ENCODE measurements at regions not wholly inside any gene's neighbourhood (a gene's known extent, or its start where the extent isn't known, plus 50 kb on each side); places are given as distances from the start of the nearest gene placed in this dataset.

DNA sequence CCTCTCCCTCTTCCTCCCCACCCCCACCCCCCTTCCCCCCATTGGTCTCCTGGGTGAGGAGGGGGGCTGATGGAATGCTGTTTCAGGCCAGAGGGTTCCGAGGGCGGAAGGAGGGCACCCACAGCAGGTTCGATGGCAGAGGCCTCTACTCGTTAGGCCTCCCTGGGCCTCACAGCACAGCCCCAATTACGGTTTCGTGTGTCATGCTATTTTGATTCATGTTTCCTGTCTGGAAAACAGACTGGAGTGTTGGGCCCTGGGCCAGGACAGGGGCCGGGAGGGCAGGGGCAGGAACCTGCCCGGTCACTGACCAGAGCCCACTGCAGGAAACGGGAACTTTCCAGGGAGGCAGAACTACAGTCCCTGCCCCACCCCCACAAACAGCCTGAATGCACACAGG is 138.2 kb downstream of the C16orf95 start:
- FAIRE-seq (no peak), DNase-seq (ENCODE audit: low read depth, low spot score) (no peak), ATAC-seq (no peak)
- no peak overlapping the region for H2AFZ ChIP-seq (ENCODE audit: control insufficient read depth, low read depth, low read length)
- SMC1A ChIA-PET (ENCODE audit: uncharacterized antibody, unreplicated experiment): no interaction called here
- H4K20me1 ChIP-seq (ENCODE audit: control insufficient read depth, insufficient read depth): no peaks in the 10 kb centered on the region
- POLR2A ChIA-PET: no interaction called here
- in situ Hi-C loops (cut with MboI): no loop called here
- no peak overlapping the region for H3K9ac ChIP-seq (ENCODE audit: control insufficient read depth, insufficient read depth, low read length)
- CTCF ChIA-PET: no interaction called here
- RAD21 ChIA-PET (ENCODE audit: unreplicated experiment): no interaction called here
- H3K4me1 ChIP-seq (ENCODE audit: control insufficient read depth, insufficient read depth, low read length): no peaks in the 10 kb centered on the region
- intact Hi-C loops (cut with micrococcal nuclease; ENCODE audit: unreplicated experiment): no loop called here
- no peaks in the 10 kb centered on the region for H3K9me3 ChIP-seq (replicated peaks; ENCODE audit: control insufficient read depth, insufficient read depth, low read length)
- H3K36me3 ChIP-seq (ENCODE audit: control insufficient read depth in 2 of 2, insufficient read depth in 2 of 2, low read length in 1 of 2): no peaks in the 10 kb centered on the region
- no peak overlapping the region for H3K4me3 ChIP-seq
- H3K79me2 ChIP-seq (ENCODE audit: control insufficient read depth, insufficient read depth, low read length): no peaks in the 10 kb centered on the region
- no peak for TF ChIP-seq POLR2AphosphoS5 (IDR thresholded peaks at IDR 0.05; ENCODE audit: low read length)
- TF ChIP-seq, protein P1, sequence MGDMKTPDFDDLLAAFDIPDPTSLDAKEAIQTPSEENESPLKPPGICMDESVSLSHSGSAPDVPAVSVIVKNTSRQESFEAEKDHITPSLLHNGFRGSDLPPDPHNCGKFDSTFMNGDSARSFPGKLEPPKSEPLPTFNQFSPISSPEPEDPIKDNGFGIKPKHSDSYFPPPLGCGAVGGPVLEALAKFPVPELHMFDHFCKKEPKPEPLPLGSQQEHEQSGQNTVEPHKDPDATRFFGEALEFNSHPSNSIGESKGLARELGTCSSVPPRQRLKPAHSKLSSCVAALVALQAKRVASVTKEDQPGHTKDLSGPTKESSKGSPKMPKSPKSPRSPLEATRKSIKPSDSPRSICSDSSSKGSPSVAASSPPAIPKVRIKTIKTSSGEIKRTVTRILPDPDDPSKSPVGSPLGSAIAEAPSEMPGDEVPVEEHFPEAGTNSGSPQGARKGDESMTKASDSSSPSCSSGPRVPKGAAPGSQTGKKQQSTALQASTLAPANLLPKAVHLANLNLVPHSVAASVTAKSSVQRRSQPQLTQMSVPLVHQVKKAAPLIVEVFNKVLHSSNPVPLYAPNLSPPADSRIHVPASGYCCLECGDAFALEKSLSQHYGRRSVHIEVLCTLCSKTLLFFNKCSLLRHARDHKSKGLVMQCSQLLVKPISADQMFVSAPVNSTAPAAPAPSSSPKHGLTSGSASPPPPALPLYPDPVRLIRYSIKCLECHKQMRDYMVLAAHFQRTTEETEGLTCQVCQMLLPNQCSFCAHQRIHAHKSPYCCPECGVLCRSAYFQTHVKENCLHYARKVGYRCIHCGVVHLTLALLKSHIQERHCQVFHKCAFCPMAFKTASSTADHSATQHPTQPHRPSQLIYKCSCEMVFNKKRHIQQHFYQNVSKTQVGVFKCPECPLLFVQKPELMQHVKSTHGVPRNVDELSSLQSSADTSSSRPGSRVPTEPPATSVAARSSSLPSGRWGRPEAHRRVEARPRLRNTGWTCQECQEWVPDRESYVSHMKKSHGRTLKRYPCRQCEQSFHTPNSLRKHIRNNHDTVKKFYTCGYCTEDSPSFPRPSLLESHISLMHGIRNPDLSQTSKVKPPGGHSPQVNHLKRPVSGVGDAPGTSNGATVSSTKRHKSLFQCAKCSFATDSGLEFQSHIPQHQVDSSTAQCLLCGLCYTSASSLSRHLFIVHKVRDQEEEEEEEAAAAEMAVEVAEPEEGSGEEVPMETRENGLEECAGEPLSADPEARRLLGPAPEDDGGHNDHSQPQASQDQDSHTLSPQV (IDR thresholded peaks at IDR 0.05): no peak
- TF ChIP-seq PAX5 (IDR thresholded peaks at IDR 0.05; ENCODE audit: borderline replicate concordance, low read depth, low read length): no peak
- TF ChIP-seq NFIC (IDR thresholded peaks at IDR 0.05; ENCODE audit: low read depth, low read length): no peak
- no peak for TF ChIP-seq MTA3 (IDR thresholded peaks at IDR 0.05; ENCODE audit: borderline replicate concordance, low read length)
- no peak for TF ChIP-seq CREM (IDR thresholded peaks at IDR 0.05; ENCODE audit: low read depth)
- no peak for TF ChIP-seq LARP7 (IDR thresholded peaks at IDR 0.05)
- no peak for TF ChIP-seq RB1 (IDR thresholded peaks at IDR 0.05; ENCODE audit: borderline replicate concordance)
- no peak for TF ChIP-seq SREBF1 (IDR thresholded peaks at IDR 0.05; ENCODE audit: low read length)
- no peak for TF ChIP-seq BHLHE40 (IDR thresholded peaks at IDR 0.05; ENCODE audit: borderline replicate concordance in 1 of 2, low read depth in 2 of 2, low read length in 1 of 2)
- no peak for TF ChIP-seq MXI1 (IDR thresholded peaks at IDR 0.05; ENCODE audit: low read depth, low read length)
- no peak for TF ChIP-seq MTA2 (IDR thresholded peaks at IDR 0.05; ENCODE audit: low read depth)
- no peak for TF ChIP-seq FOXK2 (IDR thresholded peaks at IDR 0.05)
- TF ChIP-seq ASH2L (IDR thresholded peaks at IDR 0.05; ENCODE audit: borderline replicate concordance, low read depth): no peak
- no peak for TF ChIP-seq CHD1 (IDR thresholded peaks at IDR 0.05; ENCODE audit: low read depth, low read length)
- H3K4me2 ChIP-seq (ENCODE audit: control insufficient read depth, insufficient read depth): no peak overlapping the region
- H3K27me3 ChIP-seq (replicated peaks in 1 of 2; ENCODE audit: control insufficient read depth in 2 of 2, insufficient read depth in 2 of 2, low read length in 1 of 2): no peaks in the 10 kb centered on the region
- WGBS (ENCODE audit: insufficient coverage, insufficient replicate concordance, low lambda C conversion rate, missing lambda C conversion rate): 10% methylated on average over 8 of the region's 9 CpGs
- H3K27ac ChIP-seq (ENCODE audit: control insufficient read depth, insufficient read depth): no peak overlapping the region
- BruUV-seq (replicated peaks): no TSS peak
